Vagina (tissue), 2 donors: ENCODE measurements at regions not wholly inside any gene's neighbourhood (a gene's known extent, or its start where the extent isn't known, plus 50 kb on each side); places are given as distances from the start of the nearest gene placed in this dataset.

Source experiments
- POLR2A ChIP-seq, 2 donors: fragments of 450-650 bp; IDR thresholded peaks; one replicate each; pipeline ENCODE4 v1.6.1; 2017; ENCODE audit warnings: antibody characterized with exemption in 2 of 2, mild to moderate bottlenecking in 2 of 2, moderate library complexity in 2 of 2
- POLR2AphosphoS5 ChIP-seq, 2 donors: sonication (generic); formaldehyde crosslinking; IDR thresholded peaks; one replicate each; pipeline ENCODE4 v1.9.0; 2017; ENCODE audit warnings: antibody characterized with exemption in 2 of 2, mild to moderate bottlenecking in 2 of 2, low read depth in 1 of 2; ENCODE audit not compliant: insufficient read depth in 1 of 2
- TF ChIP-seq, protein P1 (sequence below), 3 experiments: fragments of 450-650 bp in 2 of 3; fragments of 200-600 bp in 1 of 3; sonication (generic) in 1 of 3; IDR thresholded peaks; one replicate each; pipeline ENCODE4 v1.5.1; 2017 to 2019; ENCODE audit warnings: antibody characterized with exemption in 3 of 3, mild to moderate bottlenecking in 2 of 3, moderate library complexity in 2 of 3

GRCh38 chr4:31068257-31069075 is 348.3 kb downstream of the PCDH7 start:
- TF ChIP-seq POLR2A (IDR thresholded peaks at IDR 0.05) (no peak), POLR2AphosphoS5 (IDR thresholded peaks at IDR 0.05; ENCODE audit: insufficient read depth in 1 of 2, low read depth in 1 of 2) (no peak)
- TF ChIP-seq, protein P1, sequence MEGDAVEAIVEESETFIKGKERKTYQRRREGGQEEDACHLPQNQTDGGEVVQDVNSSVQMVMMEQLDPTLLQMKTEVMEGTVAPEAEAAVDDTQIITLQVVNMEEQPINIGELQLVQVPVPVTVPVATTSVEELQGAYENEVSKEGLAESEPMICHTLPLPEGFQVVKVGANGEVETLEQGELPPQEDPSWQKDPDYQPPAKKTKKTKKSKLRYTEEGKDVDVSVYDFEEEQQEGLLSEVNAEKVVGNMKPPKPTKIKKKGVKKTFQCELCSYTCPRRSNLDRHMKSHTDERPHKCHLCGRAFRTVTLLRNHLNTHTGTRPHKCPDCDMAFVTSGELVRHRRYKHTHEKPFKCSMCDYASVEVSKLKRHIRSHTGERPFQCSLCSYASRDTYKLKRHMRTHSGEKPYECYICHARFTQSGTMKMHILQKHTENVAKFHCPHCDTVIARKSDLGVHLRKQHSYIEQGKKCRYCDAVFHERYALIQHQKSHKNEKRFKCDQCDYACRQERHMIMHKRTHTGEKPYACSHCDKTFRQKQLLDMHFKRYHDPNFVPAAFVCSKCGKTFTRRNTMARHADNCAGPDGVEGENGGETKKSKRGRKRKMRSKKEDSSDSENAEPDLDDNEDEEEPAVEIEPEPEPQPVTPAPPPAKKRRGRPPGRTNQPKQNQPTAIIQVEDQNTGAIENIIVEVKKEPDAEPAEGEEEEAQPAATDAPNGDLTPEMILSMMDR (IDR thresholded peaks at IDR 0.05), result no peak
